GM12878 (cell line): ENCODE measurements at regions not wholly inside any gene's neighbourhood (a gene's known extent, or its start where the extent isn't known, plus 50 kb on each side); places are given as distances from the start of the nearest gene placed in this dataset.

Experiments used
- ATAC-seq: fragments of 200-7000 bp; cut with Tn5 transposase; 3 replicates; pipeline ENCODE4 v1.9.1; 2020; ENCODE audit warnings: mild to moderate bottlenecking, moderate library complexity
- BruUV-seq: library from RNA; stranded (reverse); fragments of 400-500 nt; replicated peaks from 2 replicates; lab custom pipeline; 2021; lab: Mats Ljungman, UMichigan
- CTCF ChIA-PET: fragments of 300-600 bp; sonication (Branson Sonifier 250); formaldehyde crosslinking; extraction: SDS; loops from one replicate; lab custom pipeline; 2021; ENCODE audit warnings: inconsistent platforms; lab: Yijun Ruan, JAX
- POLR2A ChIA-PET: fragments of 350-600 bp; formaldehyde crosslinking; extraction: SDS; loops from one replicate; lab custom pipeline; 2021; ENCODE audit warnings: inconsistent platforms; lab: Charles Lee
- RAD21 ChIA-PET: fragments of 300-600 bp; sonication (Branson Sonifier 250); formaldehyde crosslinking; loops from one replicate; lab custom pipeline; 2023; ENCODE audit warnings: antibody characterized with exemption; ENCODE audit not compliant: unreplicated experiment; lab: Charles Lee
- SMC1A ChIA-PET: fragments of 300-600 bp; sonication (Branson Sonifier 250); formaldehyde crosslinking; loops from one replicate; lab custom pipeline; 2023; ENCODE audit not compliant: unreplicated experiment, uncharacterized antibody; lab: Charles Lee
- DNase-seq: peaks from one replicate; pipeline ENCODE4 v3.0.0-alpha.2; 2011; ENCODE audit warnings: low read depth, low spot score
- FAIRE-seq: peaks from 3 replicates; lab custom pipeline; 2011; peaks lifted over from hg19 to GRCh38; lab: Jason Lieb, UNC
- H2AFZ ChIP-seq: 2 replicates; pipeline ENCODE4 v1.6.0; 2011; ENCODE audit warnings: low read depth, low read length, control low read depth; ENCODE audit not compliant: control insufficient read depth
- H3K27ac ChIP-seq: 2 replicates; pipeline ENCODE4 v1.5.1; 2011; ENCODE audit warnings: control low read depth; ENCODE audit not compliant: control insufficient read depth, insufficient read depth
- H3K27me3 ChIP-seq, 2 experiments: replicated peaks in 1 of 2; 2 replicates each; pipeline versions ENCODE4 v1.6.0 to v1.6.1; 2011; ENCODE audit warnings: low read length in 1 of 2; ENCODE audit not compliant: control insufficient read depth in 2 of 2, insufficient read depth in 2 of 2
- H3K36me3 ChIP-seq, 2 experiments: 2 replicates each; pipeline ENCODE4 v1.5.1; 2011; ENCODE audit warnings: low read length in 1 of 2; ENCODE audit not compliant: control insufficient read depth in 2 of 2, insufficient read depth in 2 of 2
- H3K4me1 ChIP-seq: 2 replicates; pipeline ENCODE4 v1.6.1; 2011; ENCODE audit warnings: mild to moderate bottlenecking, low read length, moderate library complexity, mixed read lengths; ENCODE audit not compliant: control insufficient read depth, insufficient read depth
- H3K4me2 ChIP-seq: 2 replicates; pipeline ENCODE4 v1.6.0; 2011; ENCODE audit warnings: control low read depth; ENCODE audit not compliant: control insufficient read depth, insufficient read depth
- H3K4me3 ChIP-seq: fragments of 200-600 bp; sonication (generic); 2 replicates; pipeline ENCODE4 v1.5.1; 2016
- H3K79me2 ChIP-seq: 2 replicates; pipeline ENCODE4 v1.6.0; 2011; ENCODE audit warnings: low read length; ENCODE audit not compliant: control insufficient read depth, insufficient read depth
- H3K9ac ChIP-seq: 2 replicates; pipeline ENCODE4 v1.8.0; 2011; ENCODE audit warnings: low read length, control low read depth, mixed read lengths; ENCODE audit not compliant: control insufficient read depth, insufficient read depth
- H3K9me3 ChIP-seq: replicated peaks from 3 replicates; pipeline ENCODE4 v1.5.1; 2011; ENCODE audit warnings: mild to moderate bottlenecking, low read length; ENCODE audit not compliant: control insufficient read depth, insufficient read depth
- H4K20me1 ChIP-seq: 2 replicates; pipeline ENCODE4 v1.6.0; 2011; ENCODE audit not compliant: control insufficient read depth, insufficient read depth
- ATF2 ChIP-seq: IDR thresholded peaks from 2 replicates; pipeline ENCODE4 v1.6.1; 2012; ENCODE audit warnings: low read length, inconsistent platforms
- ATF7 ChIP-seq: fragments of 450-650 bp; IDR thresholded peaks from 2 replicates; pipeline ENCODE4 v1.6.1; 2016; ENCODE audit warnings: low read depth, mild to moderate bottlenecking
- BHLHE40 ChIP-seq, 2 experiments: fragments of 450-650 bp in 1 of 2; IDR thresholded peaks; 2 replicates each; pipeline ENCODE4 v1.6.1; 2011 to 2017; ENCODE audit warnings: low read depth in 2 of 2, borderline replicate concordance in 1 of 2, improper control_type of control experiment in 1 of 2, low read length in 1 of 2, mild to moderate bottlenecking in 1 of 2
- BRCA1 ChIP-seq: IDR thresholded peaks from 2 replicates; pipeline ENCODE4 v1.6.1; 2011; ENCODE audit warnings: low read depth, low read length, improper control_type of control experiment
- CEBPZ ChIP-seq: fragments of 150-350 bp; IDR thresholded peaks from 2 replicates; pipeline ENCODE4 v1.6.1; 2016; ENCODE audit warnings: low read depth, low read length
- DPF2 ChIP-seq: fragments of 450-650 bp; IDR thresholded peaks from 2 replicates; pipeline ENCODE4 v1.6.1; 2017; ENCODE audit warnings: mild to moderate bottlenecking
- KAT2A ChIP-seq: conservative IDR thresholded peaks from 2 replicates; pipeline ENCODE4 v1.6.1; 2011; ENCODE audit warnings: low read depth, low read length; ENCODE audit not compliant: control insufficient read depth
- MXI1 ChIP-seq: fragments of 150-350 bp; IDR thresholded peaks from 2 replicates; pipeline ENCODE4 v1.6.1; 2011; ENCODE audit warnings: low read depth, mild to moderate bottlenecking, inconsistent platforms, low read length, improper control_type of control experiment
- REST ChIP-seq: IDR thresholded peaks from 2 replicates; pipeline ENCODE4 v1.6.1; 2012; ENCODE audit warnings: mild to moderate bottlenecking, low read depth, low read length
- RFX5 ChIP-seq: IDR thresholded peaks from 2 replicates; pipeline ENCODE4 v1.6.1; 2011; ENCODE audit warnings: low read depth, low read length, improper control_type of control experiment
- SMAD5 ChIP-seq: IDR thresholded peaks from 2 replicates; pipeline ENCODE4 v1.6.1; 2016; ENCODE audit warnings: antibody characterized with exemption, low read depth
- SUPT20H ChIP-seq: IDR thresholded peaks from 2 replicates; pipeline ENCODE4 v1.6.1; 2011; ENCODE audit warnings: low read depth, mild to moderate bottlenecking, low read length, moderate library complexity, borderline replicate concordance; ENCODE audit not compliant: control insufficient read depth
- ZNF687 ChIP-seq: fragments of 450-650 bp; IDR thresholded peaks from 2 replicates; pipeline ENCODE4 v1.6.1; 2017; ENCODE audit warnings: mild to moderate bottlenecking, moderate library complexity
- WGBS: methylation state at CpG from one replicate; pipeline ENCODE4 v1.1.6; 2016; ENCODE audit warnings: low lambda C conversion rate; ENCODE audit not compliant: insufficient replicate concordance, insufficient coverage; ENCODE audit errors: missing lambda C conversion rate; 5-methylcytosine and 5-hydroxymethylcytosine counted together
- in situ Hi-C: fragments of 300-500 bp; cut with MboI; formaldehyde crosslinking; loops from 9 replicates; pipeline ENCODE4 v1.14.3; 2018; ENCODE audit warnings: mixed read lengths
- intact Hi-C: fragments of 100-400 bp; cut with micrococcal nuclease; formaldehyde crosslinking; loops from one replicate; pipeline ENCODE4 v1.14.2; 2022; ENCODE audit not compliant: unreplicated experiment

GRCh38 chr10:84599254-84599653 is 270.9 kb downstream of the CCSER2 start:
- H3K9me3 ChIP-seq: no peaks in the 10 kb centered on the region
- H3K36me3 ChIP-seq: no peaks in the 10 kb centered on the region
- 50% methylated on average over 2 of the region's 2 CpGs for WGBS
- no peak for ATAC-seq
- POLR2A ChIA-PET: no interaction called here
- DNase-seq: no peak
- CTCF ChIA-PET: no interaction called here
- H4K20me1 ChIP-seq: no peaks in the 10 kb centered on the region
- no peak for FAIRE-seq
- H3K79me2 ChIP-seq: no peaks in the 10 kb centered on the region
- H2AFZ ChIP-seq: no peak overlapping the region
- H3K9ac ChIP-seq: no peak overlapping the region
- BruUV-seq: no TSS peak
- in situ Hi-C loops: no loop called here
- SMC1A ChIA-PET: no interaction called here
- H3K27me3 ChIP-seq: no peaks in the 10 kb centered on the region; a peak in 1 of 4 replicates
- H3K4me1 ChIP-seq: no peaks in the 10 kb centered on the region
- RAD21 ChIA-PET: no interaction called here
- no peak overlapping the region for H3K27ac ChIP-seq
- no peak overlapping the region for H3K4me2 ChIP-seq
- no peak overlapping the region for H3K4me3 ChIP-seq
- intact Hi-C loops: no loop called here
- TF ChIP-seq ZNF687: no peak
- no peak for TF ChIP-seq REST
- no peak for TF ChIP-seq SMAD5
- no peak for TF ChIP-seq RFX5
- no peak for TF ChIP-seq BHLHE40 (IDR thresholded peaks at IDR 0.05; ENCODE audit: borderline replicate concordance in 1 of 2, low read depth in 2 of 2, low read length in 1 of 2)
- no peak for TF ChIP-seq BRCA1
- no peak for TF ChIP-seq CEBPZ
- no peak for TF ChIP-seq MXI1
- no peak for TF ChIP-seq ATF7
- no peak for TF ChIP-seq ATF2
- no peak for TF ChIP-seq KAT2A
- no peak for TF ChIP-seq SUPT20H
- TF ChIP-seq DPF2: no peak
